CD4-positive, alpha-beta memory T cell (primary cell): ENCODE measurements at regions not wholly inside any gene's neighbourhood (a gene's known extent, or its start where the extent isn't known, plus 50 kb on each side); places are given as distances from the start of the nearest gene placed in this dataset.

Source experiments
- CTCF ChIA-PET: fragments of 350-600 bp; sonication (Branson Sonifier 250); formaldehyde crosslinking; loops from one replicate; lab custom pipeline; 2021; ENCODE audit warnings: inconsistent platforms; ENCODE audit not compliant: partially characterized antibody; lab: Charles Lee
- POLR2A ChIA-PET: fragments of 350-600 bp; sonication (Branson Sonifier 250); formaldehyde crosslinking; loops from one replicate; lab custom pipeline; 2021; ENCODE audit not compliant: partially characterized antibody; lab: Charles Lee
- DNase-seq, 5 donors: peaks; one replicate each; pipeline versions ENCODE4 v3.0.0 to v3.0.0-alpha.2; 2020 to 2022; ENCODE audit warnings: mixed read lengths in 1 of 5
- H3K27ac ChIP-seq: one replicate; pipeline ENCODE4 v1.7.0; 2013; ENCODE audit warnings: low read depth, low read length
- H3K27me3 ChIP-seq: 2 replicates; pipeline ENCODE4 v1.7.0; 2013; ENCODE audit warnings: mild to moderate bottlenecking, low read length, moderate library complexity; ENCODE audit not compliant: insufficient read depth
- H3K36me3 ChIP-seq: 2 replicates; pipeline ENCODE4 v1.7.0; 2013; ENCODE audit warnings: mild to moderate bottlenecking, low read length, moderate library complexity; ENCODE audit not compliant: insufficient read depth
- H3K4me1 ChIP-seq: 2 replicates; pipeline ENCODE4 v1.7.0; 2013; ENCODE audit warnings: mild to moderate bottlenecking, low read length, moderate library complexity; ENCODE audit not compliant: insufficient read depth
- H3K4me3 ChIP-seq, 2 donors: one replicate each; pipeline ENCODE4 v1.7.0; 2013; ENCODE audit warnings: low read length in 2 of 2, mild to moderate bottlenecking in 1 of 2
- H3K9me3 ChIP-seq, 2 donors: one replicate each; pipeline ENCODE4 v1.7.0; 2013; ENCODE audit warnings: low read length in 2 of 2, control low read depth in 1 of 2; ENCODE audit not compliant: control insufficient read depth in 1 of 2
- H3K27ac Mint-ChIP-seq, 7 donors: one replicate each; pipeline ENCODE4 v1.8.0; 2020 to 2021; ENCODE audit warnings: mixed read lengths in 7 of 7, mild to moderate bottlenecking in 6 of 7, inconsistent platforms in 3 of 7, moderate library complexity in 3 of 7
- H3K27me3 Mint-ChIP-seq, 2 donors: one replicate each; pipeline ENCODE4 v1.8.0; 2020 to 2021; ENCODE audit warnings: mixed read lengths in 2 of 2
- H3K36me3 Mint-ChIP-seq, 2 donors: one replicate each; pipeline ENCODE4 v1.8.0; 2020 to 2021; ENCODE audit warnings: mixed read lengths in 2 of 2, inconsistent platforms in 1 of 2, mild to moderate bottlenecking in 1 of 2
- H3K4me1 Mint-ChIP-seq, 4 donors: one replicate each; pipeline ENCODE4 v1.8.0; 2020 to 2021; ENCODE audit warnings: mixed read lengths in 4 of 4, mild to moderate bottlenecking in 1 of 4
- H3K4me3 Mint-ChIP-seq, 8 donors: one replicate each; pipeline ENCODE4 v1.8.0; 2020 to 2021; ENCODE audit warnings: mixed read lengths in 8 of 8, mild to moderate bottlenecking in 7 of 8, moderate library complexity in 6 of 8, inconsistent platforms in 3 of 8
- H3K9me3 Mint-ChIP-seq, 8 donors: one replicate each; pipeline ENCODE4 v1.8.0; 2020 to 2021; ENCODE audit warnings: mixed read lengths in 8 of 8, mild to moderate bottlenecking in 5 of 8, inconsistent platforms in 3 of 8, moderate library complexity in 1 of 8
- intact Hi-C: fragments of 100-400 bp; cut with micrococcal nuclease; formaldehyde crosslinking; loops from one replicate; pipeline ENCODE4 v1.15.1; 2023

DNA sequence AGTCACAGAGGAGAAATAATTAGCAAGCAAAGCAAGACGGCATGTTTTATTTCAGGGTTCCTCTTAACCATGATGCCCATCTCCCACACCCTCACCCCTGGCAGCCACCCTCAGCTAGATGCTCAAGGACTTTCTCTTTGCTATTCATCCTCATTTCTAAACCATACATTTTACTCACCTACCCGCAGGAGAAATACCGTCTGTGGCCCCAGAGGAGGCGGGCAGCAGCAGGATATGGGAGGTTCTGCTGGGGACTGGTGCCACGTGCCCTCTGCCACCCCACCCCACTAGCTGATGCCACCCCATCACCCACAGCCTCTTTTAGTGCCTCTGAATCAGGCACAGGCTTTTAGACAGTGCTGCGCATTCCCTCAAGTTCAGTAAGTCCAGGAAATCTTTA is 168.7 kb upstream of the ITGB1 start:
- peaks cover 60 to 98% (median 81%) of the 10 kb centered on the region in 4 donors for H3K4me1 Mint-ChIP-seq
- no peaks in the 10 kb centered on the region for H3K27me3 ChIP-seq
- intact Hi-C loops = loop anchor here (1.0 kb wide), 1 partner anchor 13 kb away; no protein-coding TSS in a partner anchor
- peaks cover 93% of the 10 kb centered on the region for H3K4me1 ChIP-seq
- peak overlapping the region in 7 of 8 donors; percentile 59 to 81 (median 74) for H3K4me3 Mint-ChIP-seq
- POLR2A ChIA-PET = interaction anchor here (0.7 to 51.2 kb wide), 22 partner anchors 8 to 749 kb away, joined by 3 to 2213 read pairs (median 4); no protein-coding TSS in a partner anchor
- peak overlapping the region; percentile 72 for H3K27ac ChIP-seq
- H3K4me3 ChIP-seq = no peak overlapping the region
- peaks cover 0 to 1% (median 0%) of the 10 kb centered on the region in 8 donors for H3K9me3 Mint-ChIP-seq
- no peaks in the 10 kb centered on the region for H3K9me3 ChIP-seq
- H3K27ac Mint-ChIP-seq = peak overlapping the region; percentile 91 to 98 (median 97)
- no peaks in the 10 kb centered on the region for H3K27me3 Mint-ChIP-seq
- no peaks in the 10 kb centered on the region for H3K36me3 ChIP-seq
- CTCF ChIA-PET = interaction anchor here (0.8 to 18.9 kb wide), 14 partner anchors 8 to 120 kb away, joined by 3 to 346 read pairs (median 5); no protein-coding TSS in a partner anchor
- DNase-seq = no peak
- peaks cover 0 to 1% of the 10 kb centered on the region in 2 donors for H3K36me3 Mint-ChIP-seq

DNA sequence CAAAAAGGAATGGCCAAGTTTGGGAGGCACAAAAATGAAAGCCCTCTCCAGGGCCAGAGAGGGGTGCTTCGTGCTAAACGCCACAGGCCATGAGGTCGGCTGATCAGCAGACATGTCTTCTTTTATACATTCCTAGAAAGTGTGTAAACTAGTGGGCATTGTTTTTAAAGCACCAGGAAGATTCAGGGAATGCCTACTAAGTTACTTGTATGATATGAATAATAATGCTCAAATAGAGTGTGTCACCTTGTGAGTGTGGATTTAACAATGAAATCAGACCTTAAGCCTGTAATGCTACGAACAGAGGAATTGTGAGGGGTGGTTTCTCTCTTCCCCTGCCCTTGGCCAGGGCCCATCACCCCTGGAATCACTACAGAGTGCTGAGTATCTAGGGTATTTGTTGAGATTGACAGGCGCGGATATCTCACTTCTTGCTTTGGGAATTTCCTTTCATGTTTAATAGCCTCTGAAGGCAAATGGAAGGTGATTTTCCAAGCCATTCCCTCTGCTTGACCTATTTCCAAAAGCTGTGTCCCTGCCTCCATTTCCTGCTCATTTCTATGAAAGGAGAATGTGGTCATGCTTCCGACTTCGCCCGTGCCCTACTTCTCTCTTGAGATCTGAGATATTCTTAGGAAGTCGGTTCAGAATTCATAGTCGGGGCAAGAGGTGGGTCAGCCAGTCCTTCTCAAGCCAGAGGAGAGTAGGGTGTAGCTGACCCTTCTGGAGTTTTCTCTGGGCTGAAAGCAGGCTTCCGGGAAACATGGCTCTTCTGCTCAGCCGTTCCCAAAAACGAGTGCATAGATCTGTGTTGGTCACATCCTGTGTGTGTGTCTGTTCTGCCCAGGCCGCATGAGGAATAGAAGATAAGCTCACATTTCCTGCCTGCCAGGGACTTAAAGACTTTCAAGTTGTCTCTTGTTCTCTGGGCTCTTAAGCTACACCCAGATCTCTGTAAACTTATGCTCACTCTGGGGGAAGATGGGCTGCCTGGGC is 167.8 kb upstream of the ITGB1 start:
- Histone ChIP-seq H3K27ac (peak overlapping the region; percentile 72), H3K9me3 (no peaks in the 10 kb centered on the region), H3K27me3 (no peaks in the 10 kb centered on the region), H3K4me1 (peaks cover 93% of the 10 kb centered on the region), H3K4me3 (no peak overlapping the region), H3K36me3 (no peaks in the 10 kb centered on the region)
- H3K4me1 Mint-ChIP-seq = peaks cover 61 to 98% (median 84%) of the 10 kb centered on the region in 4 donors
- no peaks in the 10 kb centered on the region for H3K27me3 Mint-ChIP-seq
- peak overlapping the region; percentile 37 to 81 (median 65) for H3K4me3 Mint-ChIP-seq
- DNase-seq = peak; percentile 58 to 72 (median 66)
- H3K36me3 Mint-ChIP-seq = peaks cover 0 to 1% of the 10 kb centered on the region in 2 donors
- H3K9me3 Mint-ChIP-seq = peaks cover 0 to 1% (median 0%) of the 10 kb centered on the region in 8 donors
- CTCF ChIA-PET = interaction anchor here (0.9 to 18.9 kb wide), 15 partner anchors 9 to 119 kb away, joined by 3 to 346 read pairs (median 5); no protein-coding TSS in a partner anchor
- peak overlapping the region; percentile 91 to 98 (median 97) for H3K27ac Mint-ChIP-seq
- intact Hi-C loops = loop anchor here (1.0 kb wide), 1 partner anchor 13 kb away; no protein-coding TSS in a partner anchor
- POLR2A ChIA-PET = interaction anchor here (0.7 to 51.2 kb wide), 22 partner anchors 7 to 779 kb away, joined by 3 to 2213 read pairs (median 4); partner anchors contain the start of gene EPC1

DNA sequence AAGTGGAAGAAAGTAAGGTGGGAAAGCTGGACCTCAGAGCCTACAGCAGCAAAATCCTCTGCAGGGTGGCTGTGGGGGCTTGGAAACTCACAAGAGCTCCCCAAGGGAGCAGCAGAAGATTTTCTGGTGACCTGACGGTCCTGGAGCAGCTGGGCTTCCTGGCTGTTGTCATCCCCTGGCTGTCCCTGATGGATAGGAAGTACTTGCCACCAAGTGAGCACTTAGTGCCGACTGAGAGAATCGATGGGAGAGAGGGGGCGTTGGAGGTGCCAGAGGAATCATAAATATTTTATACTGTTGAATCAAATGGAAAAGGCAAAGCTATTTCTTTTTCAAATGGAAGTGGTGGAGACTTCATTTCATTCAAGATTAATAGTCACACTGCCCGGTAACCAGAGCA is 167.1 kb upstream of the ITGB1 start:
- H3K36me3 ChIP-seq = no peaks in the 10 kb centered on the region
- no peaks in the 10 kb centered on the region for H3K9me3 ChIP-seq
- peak overlapping the region; percentile 72 for H3K27ac ChIP-seq
- Mint-ChIP-seq H3K36me3 (peaks cover 0 to 1% of the 10 kb centered on the region in 2 donors), H3K4me3 (peak overlapping the region in 5 of 8 donors; percentile 23 to 80 (median 59)), H3K27ac (peak overlapping the region; percentile 91 to 98 (median 97)), H3K4me1 (peaks cover 65 to 98% (median 84%) of the 10 kb centered on the region in 4 donors), H3K9me3 (peaks cover 0 to 2% (median 0%) of the 10 kb centered on the region in 8 donors), H3K27me3 (no peaks in the 10 kb centered on the region)
- intact Hi-C loops = no loop called here
- peaks cover 93% of the 10 kb centered on the region for H3K4me1 ChIP-seq
- ChIA-PET POLR2A (interaction anchor here (0.6 to 51.2 kb wide), 9 partner anchors 6 to 778 kb away, joined by 3 to 2213 read pairs (median 6); partner anchors contain the start of gene EPC1), CTCF (interaction anchor here (1.0 to 18.9 kb wide), 8 partner anchors 8 to 116 kb away, joined by 3 to 346 read pairs (median 5); no protein-coding TSS in a partner anchor)
- DNase-seq = no peak
- peak overlapping the region in 1 of 2 donors; percentile 2 for H3K4me3 ChIP-seq
- H3K27me3 ChIP-seq = no peaks in the 10 kb centered on the region

DNA sequence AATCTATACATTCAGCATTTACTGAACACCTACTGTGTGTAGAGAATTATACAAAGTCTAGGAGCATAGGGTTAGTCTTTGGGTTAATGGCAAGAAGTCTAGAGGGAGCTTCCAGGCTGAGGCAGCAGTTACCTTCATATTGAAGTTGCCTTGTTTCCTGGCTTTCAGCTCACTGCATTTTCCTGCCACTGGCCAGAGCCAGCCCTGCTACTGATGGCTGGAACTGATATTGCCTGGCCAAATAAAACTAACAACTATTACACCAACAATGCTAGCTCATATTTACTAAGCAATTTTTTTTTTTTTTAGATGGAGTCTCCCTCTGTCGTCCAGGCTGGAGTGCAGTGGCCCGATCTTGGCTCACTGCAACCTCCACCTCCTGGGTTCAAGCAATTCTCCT is 165.7 kb upstream of the ITGB1 start:
- no peaks in the 10 kb centered on the region for H3K27me3 Mint-ChIP-seq
- POLR2A ChIA-PET = interaction anchor here (0.6 to 51.2 kb wide), 6 partner anchors 5 to 166 kb away, joined by 3 to 2213 read pairs (median 20); no protein-coding TSS in a partner anchor
- no peaks in the 10 kb centered on the region for H3K36me3 ChIP-seq
- peaks cover 67 to 98% (median 84%) of the 10 kb centered on the region in 4 donors for H3K4me1 Mint-ChIP-seq
- H3K4me3 ChIP-seq = no peak overlapping the region
- H3K4me1 ChIP-seq = peaks cover 93% of the 10 kb centered on the region
- H3K27ac ChIP-seq = no peak overlapping the region
- H3K27me3 ChIP-seq = no peaks in the 10 kb centered on the region
- H3K36me3 Mint-ChIP-seq = peaks cover 0 to 1% of the 10 kb centered on the region in 2 donors
- DNase-seq = no peak
- CTCF ChIA-PET = interaction anchor here (0.7 to 18.9 kb wide), 5 partner anchors 10 to 673 kb away, joined by 3 to 346 read pairs (median 5); no protein-coding TSS in a partner anchor
- intact Hi-C loops = no loop called here
- H3K9me3 Mint-ChIP-seq = peaks cover 0 to 2% (median 0%) of the 10 kb centered on the region in 8 donors
- H3K9me3 ChIP-seq = no peaks in the 10 kb centered on the region
- H3K27ac Mint-ChIP-seq = peak overlapping the region in 6 of 7 donors; percentile 81 to 91 (median 87)
- H3K4me3 Mint-ChIP-seq = peak overlapping the region in 3 of 8 donors; percentile 0 to 69 (median 43)

DNA sequence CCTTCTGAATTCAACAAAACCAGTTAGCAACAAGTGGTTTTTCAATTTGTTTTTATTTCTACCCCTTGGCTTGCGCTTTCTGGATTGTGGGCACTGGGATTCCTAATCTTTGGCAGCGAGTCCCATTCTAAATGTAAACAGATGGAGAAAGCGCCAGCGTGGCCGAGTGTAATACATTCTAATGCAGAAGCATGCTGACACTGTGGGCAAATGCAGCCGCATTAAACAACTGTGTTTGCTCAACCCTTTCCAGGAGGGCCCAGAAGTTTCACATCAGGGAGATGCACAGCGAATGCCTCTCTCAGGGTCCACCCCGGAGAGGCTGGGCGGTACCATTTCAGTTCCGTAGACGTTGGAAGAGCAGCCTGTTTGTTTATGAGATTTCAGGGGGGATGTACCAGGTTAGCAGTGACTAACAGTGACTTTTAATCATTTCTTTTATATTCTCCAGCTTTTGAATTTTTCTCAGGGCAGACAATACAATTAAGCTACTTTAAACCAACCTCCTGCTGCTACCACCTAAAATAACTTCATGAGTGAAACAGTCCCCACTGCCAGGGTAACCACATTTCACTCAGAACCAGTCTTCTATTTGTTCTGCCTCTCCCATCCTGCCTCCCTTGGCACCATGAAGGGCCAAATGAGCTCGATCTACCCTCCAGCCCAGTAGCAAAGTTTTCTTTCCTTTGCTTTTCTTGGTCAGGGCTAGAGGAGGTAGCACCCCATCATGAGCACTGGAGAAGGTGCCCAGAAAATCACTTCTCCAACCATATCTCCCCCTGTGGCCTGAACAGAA is 164.2 kb upstream of the ITGB1 start:
- H3K4me3 Mint-ChIP-seq = peak overlapping the region in 6 of 8 donors; percentile 7 to 41 (median 27)
- no peak overlapping the region for H3K4me3 ChIP-seq
- ChIA-PET CTCF (interaction anchor here (0.9 to 3.9 kb wide), 2 partner anchors 11 to 32 kb away, joined by 3 to 16 read pairs; no protein-coding TSS in a partner anchor), POLR2A (interaction anchor here (1.3 to 51.2 kb wide), 3 partner anchors 3 to 165 kb away, joined by 3 to 2213 read pairs (median 2213); no protein-coding TSS in a partner anchor)
- H3K36me3 Mint-ChIP-seq = peaks cover 0 to 1% of the 10 kb centered on the region in 2 donors
- no peak for DNase-seq
- no peaks in the 10 kb centered on the region for H3K27me3 ChIP-seq
- H3K27me3 Mint-ChIP-seq = no peaks in the 10 kb centered on the region
- peaks cover 78 to 100% (median 89%) of the 10 kb centered on the region in 4 donors for H3K4me1 Mint-ChIP-seq
- intact Hi-C loops = no loop called here
- H3K9me3 Mint-ChIP-seq = peaks cover 0 to 3% (median 0%) of the 10 kb centered on the region in 8 donors
- H3K36me3 ChIP-seq = no peaks in the 10 kb centered on the region
- H3K4me1 ChIP-seq = peaks cover 99% of the 10 kb centered on the region
- peak overlapping the region; percentile 24 for H3K27ac ChIP-seq
- H3K9me3 ChIP-seq = no peaks in the 10 kb centered on the region
- H3K27ac Mint-ChIP-seq = peak overlapping the region; percentile 71 to 91 (median 83)

DNA sequence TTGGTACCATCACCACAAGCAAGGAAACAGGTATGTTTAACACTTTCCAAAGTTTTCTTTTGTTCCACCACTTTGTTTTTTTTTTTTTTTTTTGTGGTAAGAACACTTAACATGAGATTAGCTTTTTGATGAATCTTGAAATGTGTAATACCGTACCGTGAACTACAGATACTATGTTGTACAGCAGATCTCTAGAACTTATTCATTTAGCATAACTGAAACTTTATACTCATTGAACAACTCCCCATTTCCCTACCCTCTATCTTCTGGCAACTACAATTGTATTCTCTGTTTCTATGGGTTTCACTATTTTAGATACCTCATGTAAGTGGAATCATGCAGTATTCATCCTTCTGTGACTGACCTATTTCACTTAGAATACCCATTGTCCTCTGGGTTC is 162.7 kb upstream of the ITGB1 start:
- Histone ChIP-seq H3K9me3 (no peaks in the 10 kb centered on the region), H3K27ac (peak overlapping the region; percentile 45), H3K27me3 (no peaks in the 10 kb centered on the region), H3K4me1 (peaks cover 100% of the 10 kb centered on the region), H3K4me3 (no peak overlapping the region), H3K36me3 (no peaks in the 10 kb centered on the region)
- intact Hi-C loops = no loop called here
- DNase-seq = no peak
- peak overlapping the region; percentile 76 to 96 (median 90) for H3K27ac Mint-ChIP-seq
- ChIA-PET POLR2A (interaction anchor here (1.2 to 51.2 kb wide), 4 partner anchors 2 to 110 kb away, joined by 4 to 2213 read pairs (median 1109); no protein-coding TSS in a partner anchor), CTCF (interaction anchor here (0.7 to 16.9 kb wide), 9 partner anchors 9 to 111 kb away, joined by 3 to 346 read pairs (median 6); no protein-coding TSS in a partner anchor)
- peaks cover 77 to 100% (median 90%) of the 10 kb centered on the region in 4 donors for H3K4me1 Mint-ChIP-seq
- H3K4me3 Mint-ChIP-seq = peak overlapping the region in 7 of 8 donors; percentile 2 to 79 (median 53)
- peaks cover 0 to 3% (median 0%) of the 10 kb centered on the region in 8 donors for H3K9me3 Mint-ChIP-seq
- no peaks in the 10 kb centered on the region for H3K27me3 Mint-ChIP-seq
- H3K36me3 Mint-ChIP-seq = peaks cover 0 to 4% of the 10 kb centered on the region in 2 donors
